ENCODE measurements at regions not wholly inside any gene's neighbourhood (a gene's known extent, or its start where the extent isn't known, plus 50 kb on each side); places are given as distances from the start of the nearest gene placed in this dataset.

DNA sequence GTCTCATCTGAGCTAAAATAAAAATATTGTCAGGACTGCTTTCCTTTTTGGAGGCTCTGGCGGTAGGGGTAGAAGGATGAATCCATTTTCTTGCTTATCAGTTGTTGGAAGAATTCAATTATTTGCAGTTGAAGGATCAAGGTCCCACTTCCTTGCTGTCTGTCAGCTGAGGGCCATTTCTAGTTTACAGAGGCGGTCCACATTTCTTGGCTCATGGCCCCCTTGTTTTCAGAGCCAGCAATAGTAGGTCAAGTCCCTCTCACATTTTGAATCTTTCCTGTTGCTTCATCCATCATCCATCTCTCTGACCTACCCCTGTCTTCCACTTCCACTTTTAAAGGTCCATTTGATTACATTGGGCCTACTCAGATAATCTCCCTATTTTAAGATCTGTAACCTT, 1099.3 kb upstream of the DIAPH2 start:
- Histone ChIP-seq H3K27me3 (ENCODE audit: insufficient read depth, low read length) (no peaks in the 10 kb centered on the region), H3K4me3 (ENCODE audit: low read length in 2 of 2) (no peak overlapping the region), H3K36me3 (ENCODE audit: insufficient read depth, low read length) (no peaks in the 10 kb centered on the region), H3K4me1 (ENCODE audit: insufficient read depth, low read length) (no peaks in the 10 kb centered on the region), H3K27ac (ENCODE audit: low read depth, low read length) (no peak overlapping the region), H3K9me3 (ENCODE audit: control insufficient read depth in 1 of 2, low read length in 2 of 2) (no peaks in the 10 kb centered on the region)
- Mint-ChIP-seq H3K36me3 (no peaks in the 10 kb centered on the region), H3K27me3 (no peaks in the 10 kb centered on the region), H3K9me3 (peaks cover 0 to 2% (median 0%) of the 10 kb centered on the region in 8 donors), H3K4me3 (no peak overlapping the region), H3K4me1 (no peaks in the 10 kb centered on the region), H3K27ac (no peak overlapping the region)
- DNase-seq, result no peak
- ChIA-PET CTCF (ENCODE audit: partially characterized antibody) (no interaction called here), POLR2A (ENCODE audit: partially characterized antibody) (no interaction called here)
- intact Hi-C loops (cut with micrococcal nuclease), result no loop called here

DNA sequence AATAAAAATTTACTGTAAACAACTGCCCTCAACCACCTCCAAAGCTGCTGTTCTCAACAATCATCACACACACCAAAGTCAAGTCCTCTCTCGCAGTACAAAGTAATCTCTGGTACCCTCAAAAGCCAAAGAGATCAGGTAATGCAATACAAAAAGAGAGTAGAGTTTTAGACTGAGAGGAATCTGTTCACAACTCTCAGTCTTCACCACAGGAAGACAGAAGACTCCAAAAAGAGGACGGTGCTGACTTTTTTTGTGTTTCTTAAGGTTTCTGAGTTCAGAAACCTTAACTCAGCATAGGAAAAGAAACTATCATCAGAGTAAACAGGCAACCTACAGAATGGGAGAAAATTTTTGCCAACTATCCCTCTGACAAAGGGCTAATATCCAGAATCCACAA, 1072.3 kb upstream of the DIAPH2 start:
- H3K4me1 Mint-ChIP-seq, result no peaks in the 10 kb centered on the region

DNA sequence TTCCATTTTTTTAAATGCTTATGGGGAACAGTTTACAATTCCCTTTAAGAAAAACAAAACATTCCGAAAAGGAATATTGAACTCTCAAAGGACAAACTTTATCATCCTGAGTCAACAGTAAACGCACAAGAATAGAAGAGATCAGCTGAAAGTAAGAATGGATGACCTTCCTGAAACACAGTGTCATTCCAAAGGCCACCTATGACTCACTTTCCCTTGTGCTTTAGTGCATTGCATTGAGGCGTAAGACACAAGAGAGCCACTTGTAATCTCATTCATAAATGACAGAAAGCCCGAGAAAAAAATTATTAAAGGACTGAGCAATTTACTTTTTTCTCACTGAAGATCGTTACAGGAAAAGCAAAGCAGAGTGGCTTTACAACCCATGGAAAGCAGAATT, 1062.4 kb upstream of the DIAPH2 start:
- no peaks in the 10 kb centered on the region for H3K9me3 ChIP-seq (ENCODE audit: control insufficient read depth in 1 of 2, low read length in 2 of 2)
- H3K36me3 ChIP-seq (ENCODE audit: insufficient read depth, low read length), result no peaks in the 10 kb centered on the region
- ChIA-PET POLR2A (ENCODE audit: partially characterized antibody) (no interaction called here), CTCF (ENCODE audit: partially characterized antibody) (no interaction called here)
- Mint-ChIP-seq H3K4me1 (no peaks in the 10 kb centered on the region), H3K4me3 (no peak overlapping the region), H3K36me3 (no peaks in the 10 kb centered on the region), H3K27ac (no peak overlapping the region), H3K27me3 (no peaks in the 10 kb centered on the region), H3K9me3 (peaks cover 0 to 2% (median 0%) of the 10 kb centered on the region in 8 donors)
- H3K4me1 ChIP-seq (ENCODE audit: insufficient read depth, low read length), result no peaks in the 10 kb centered on the region
- no peak overlapping the region for H3K4me3 ChIP-seq (ENCODE audit: low read length in 2 of 2)
- intact Hi-C loops (cut with micrococcal nuclease), result no loop called here
- DNase-seq, result no peak
- no peak overlapping the region for H3K27ac ChIP-seq (ENCODE audit: low read depth, low read length)
- H3K27me3 ChIP-seq (ENCODE audit: insufficient read depth, low read length), result no peaks in the 10 kb centered on the region

More for the DNA sequence above, 1072.3 kb upstream of the DIAPH2 start:
- Mint-ChIP-seq H3K4me3 (no peak overlapping the region), H3K27me3 (no peaks in the 10 kb centered on the region), H3K36me3 (no peaks in the 10 kb centered on the region), H3K27ac (no peak overlapping the region), H3K9me3 (peaks cover 0 to 7% (median under 1%) of the 10 kb centered on the region in 8 donors)
- intact Hi-C loops (cut with micrococcal nuclease), result no loop called here
- ChIA-PET CTCF (ENCODE audit: partially characterized antibody) (no interaction called here), POLR2A (ENCODE audit: partially characterized antibody) (no interaction called here)
- H3K27me3 ChIP-seq (ENCODE audit: insufficient read depth, low read length), result no peaks in the 10 kb centered on the region
- no peak overlapping the region for H3K4me3 ChIP-seq (ENCODE audit: low read length in 2 of 2)
- H3K36me3 ChIP-seq (ENCODE audit: insufficient read depth, low read length), result no peaks in the 10 kb centered on the region
- no peaks in the 10 kb centered on the region for H3K4me1 ChIP-seq (ENCODE audit: insufficient read depth, low read length)
- no peak for DNase-seq
- H3K9me3 ChIP-seq (ENCODE audit: control insufficient read depth in 1 of 2, low read length in 2 of 2), result no peaks in the 10 kb centered on the region
- H3K27ac ChIP-seq (ENCODE audit: low read depth, low read length), result no peak overlapping the region

DNA sequence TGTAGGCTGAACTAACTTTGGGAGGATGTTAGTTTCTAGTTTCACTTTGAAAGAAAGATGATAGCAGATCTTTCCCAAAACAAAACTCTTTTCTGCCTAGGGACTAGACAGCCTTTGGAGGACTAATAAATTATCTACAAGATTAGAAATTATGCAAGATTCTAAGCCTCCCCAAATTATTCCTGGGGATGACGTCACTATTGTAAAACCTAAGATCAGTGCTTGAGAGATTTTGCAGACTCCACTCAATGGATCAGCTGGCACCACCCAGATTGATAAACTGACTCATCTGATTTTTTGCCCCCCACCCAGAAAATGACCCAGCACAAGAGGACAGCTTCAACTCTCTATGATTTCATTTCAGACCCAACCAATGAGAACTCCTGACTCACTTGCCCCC, 1057.9 kb upstream of the DIAPH2 start:
- Mint-ChIP-seq H3K27me3 (no peaks in the 10 kb centered on the region), H3K4me1 (no peaks in the 10 kb centered on the region), H3K27ac (no peak overlapping the region), H3K36me3 (no peaks in the 10 kb centered on the region), H3K4me3 (no peak overlapping the region), H3K9me3 (peaks cover 0 to 10% (median 4%) of the 10 kb centered on the region in 8 donors)
- ChIA-PET POLR2A (ENCODE audit: partially characterized antibody) (no interaction called here), CTCF (ENCODE audit: partially characterized antibody) (no interaction called here)
- Histone ChIP-seq H3K36me3 (ENCODE audit: insufficient read depth, low read length) (no peaks in the 10 kb centered on the region), H3K27ac (ENCODE audit: low read depth, low read length) (no peak overlapping the region), H3K27me3 (ENCODE audit: insufficient read depth, low read length) (no peaks in the 10 kb centered on the region), H3K4me3 (ENCODE audit: low read length in 2 of 2) (no peak overlapping the region), H3K4me1 (ENCODE audit: insufficient read depth, low read length) (no peaks in the 10 kb centered on the region), H3K9me3 (ENCODE audit: control insufficient read depth in 1 of 2, low read length in 2 of 2) (no peaks in the 10 kb centered on the region)
- no peak for DNase-seq
- intact Hi-C loops (cut with micrococcal nuclease), result no loop called here

DNA sequence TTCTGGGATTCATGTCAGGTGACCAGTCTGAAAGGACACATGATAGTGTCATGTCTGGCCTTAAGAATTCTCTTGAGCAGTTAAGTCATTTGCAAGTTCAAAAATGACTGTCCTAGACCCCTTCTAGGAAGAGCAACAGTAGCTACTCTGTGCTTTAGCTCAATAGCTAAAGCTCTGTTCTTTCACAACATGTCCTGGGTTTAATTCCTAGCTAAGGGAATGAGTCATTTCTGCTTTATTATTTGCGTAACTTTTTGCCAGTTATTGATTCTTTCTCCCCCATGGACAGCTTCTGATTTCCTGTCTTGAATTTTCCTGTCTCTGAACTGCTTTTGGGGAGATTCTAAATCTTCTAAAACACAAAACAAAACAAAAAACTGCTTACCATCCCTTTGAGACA, 1055.8 kb upstream of the DIAPH2 start:
- DNase-seq, result no peak
- H3K27me3 ChIP-seq (ENCODE audit: insufficient read depth, low read length), result no peaks in the 10 kb centered on the region
- H3K4me1 ChIP-seq (ENCODE audit: insufficient read depth, low read length), result no peaks in the 10 kb centered on the region
- Mint-ChIP-seq H3K36me3 (no peaks in the 10 kb centered on the region), H3K27me3 (no peaks in the 10 kb centered on the region), H3K27ac (no peak overlapping the region), H3K9me3 (peaks cover 0 to 14% (median 4%) of the 10 kb centered on the region in 8 donors), H3K4me3 (no peak overlapping the region), H3K4me1 (no peaks in the 10 kb centered on the region)
- no peaks in the 10 kb centered on the region for H3K9me3 ChIP-seq (ENCODE audit: control insufficient read depth in 1 of 2, low read length in 2 of 2)
- ChIA-PET POLR2A (ENCODE audit: partially characterized antibody) (no interaction called here), CTCF (ENCODE audit: partially characterized antibody) (no interaction called here)
- intact Hi-C loops (cut with micrococcal nuclease), result no loop called here
- no peak overlapping the region for H3K4me3 ChIP-seq (ENCODE audit: low read length in 2 of 2)
- no peak overlapping the region for H3K27ac ChIP-seq (ENCODE audit: low read depth, low read length)
- no peaks in the 10 kb centered on the region for H3K36me3 ChIP-seq (ENCODE audit: insufficient read depth, low read length)

DNA sequence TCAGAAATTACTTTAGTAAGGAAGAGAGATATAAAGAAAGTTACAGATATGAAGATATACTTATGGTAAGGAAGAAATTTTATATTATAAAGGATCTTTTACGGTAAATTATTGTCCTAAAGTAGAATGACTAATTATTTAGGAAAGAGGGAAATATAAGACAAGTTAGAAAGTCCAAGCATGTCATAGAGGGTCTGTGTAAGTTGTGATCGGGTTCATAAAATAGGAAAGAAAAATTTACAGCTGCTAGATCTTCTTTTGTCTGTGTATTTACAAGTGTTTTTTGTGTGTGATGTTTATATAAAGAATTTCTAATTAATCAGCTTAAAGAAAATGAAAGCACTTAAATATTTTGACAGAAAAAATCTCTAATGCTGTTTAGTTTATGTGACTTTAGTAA, 1054.9 kb upstream of the DIAPH2 start:
- Histone ChIP-seq H3K9me3 (ENCODE audit: control insufficient read depth in 1 of 2, low read length in 2 of 2) (no peaks in the 10 kb centered on the region), H3K27ac (ENCODE audit: low read depth, low read length) (no peak overlapping the region), H3K4me1 (ENCODE audit: insufficient read depth, low read length) (no peaks in the 10 kb centered on the region), H3K36me3 (ENCODE audit: insufficient read depth, low read length) (no peaks in the 10 kb centered on the region), H3K4me3 (ENCODE audit: low read length in 2 of 2) (no peak overlapping the region), H3K27me3 (ENCODE audit: insufficient read depth, low read length) (no peaks in the 10 kb centered on the region)
- DNase-seq, result no peak
- ChIA-PET POLR2A (ENCODE audit: partially characterized antibody) (no interaction called here), CTCF (ENCODE audit: partially characterized antibody) (no interaction called here)
- H3K4me3 Mint-ChIP-seq, result no peak overlapping the region
- no peak overlapping the region for H3K27ac Mint-ChIP-seq
- peaks cover 0 to 14% (median 4%) of the 10 kb centered on the region in 8 donors for H3K9me3 Mint-ChIP-seq
- H3K27me3 Mint-ChIP-seq, result no peaks in the 10 kb centered on the region
- intact Hi-C loops (cut with micrococcal nuclease), result no loop called here
- H3K4me1 Mint-ChIP-seq, result no peaks in the 10 kb centered on the region
- no peaks in the 10 kb centered on the region for H3K36me3 Mint-ChIP-seq

DNA sequence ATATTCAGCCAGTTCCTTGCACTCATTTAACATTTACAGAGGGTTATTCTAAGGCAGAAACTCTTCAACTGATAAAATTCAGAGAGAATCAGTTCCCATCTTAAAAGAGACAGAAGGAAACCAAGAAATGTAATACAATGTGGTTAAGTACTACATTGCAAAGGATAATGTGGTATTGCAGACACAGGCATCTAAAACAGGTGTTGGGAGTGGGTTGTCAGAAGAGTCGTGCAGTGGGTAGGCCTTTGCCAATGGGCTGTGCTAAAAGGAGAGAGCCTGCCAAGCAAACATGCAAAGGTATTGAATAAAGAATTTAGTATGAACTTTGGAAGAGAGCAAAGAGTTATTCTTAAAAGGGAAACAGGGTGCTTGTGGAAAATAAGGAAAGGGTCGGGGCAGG, 1044.4 kb upstream of the DIAPH2 start:
- Mint-ChIP-seq H3K9me3 (peaks cover 0 to 8% (median 2%) of the 10 kb centered on the region in 8 donors), H3K27ac (no peak overlapping the region), H3K4me1 (no peaks in the 10 kb centered on the region), H3K36me3 (no peaks in the 10 kb centered on the region), H3K4me3 (no peak overlapping the region), H3K27me3 (no peaks in the 10 kb centered on the region)
- no peak overlapping the region for H3K27ac ChIP-seq (ENCODE audit: low read depth, low read length)
- H3K9me3 ChIP-seq (ENCODE audit: control insufficient read depth in 1 of 2, low read length in 2 of 2), result no peaks in the 10 kb centered on the region
- intact Hi-C loops (cut with micrococcal nuclease), result no loop called here
- H3K4me3 ChIP-seq (ENCODE audit: low read length in 2 of 2), result no peak overlapping the region
- no peaks in the 10 kb centered on the region for H3K36me3 ChIP-seq (ENCODE audit: insufficient read depth, low read length)
- POLR2A ChIA-PET (ENCODE audit: partially characterized antibody), result no interaction called here
- CTCF ChIA-PET (ENCODE audit: partially characterized antibody), result no interaction called here
- H3K27me3 ChIP-seq (ENCODE audit: insufficient read depth, low read length), result no peaks in the 10 kb centered on the region
- no peaks in the 10 kb centered on the region for H3K4me1 ChIP-seq (ENCODE audit: insufficient read depth, low read length)
- DNase-seq, result no peak

DNA sequence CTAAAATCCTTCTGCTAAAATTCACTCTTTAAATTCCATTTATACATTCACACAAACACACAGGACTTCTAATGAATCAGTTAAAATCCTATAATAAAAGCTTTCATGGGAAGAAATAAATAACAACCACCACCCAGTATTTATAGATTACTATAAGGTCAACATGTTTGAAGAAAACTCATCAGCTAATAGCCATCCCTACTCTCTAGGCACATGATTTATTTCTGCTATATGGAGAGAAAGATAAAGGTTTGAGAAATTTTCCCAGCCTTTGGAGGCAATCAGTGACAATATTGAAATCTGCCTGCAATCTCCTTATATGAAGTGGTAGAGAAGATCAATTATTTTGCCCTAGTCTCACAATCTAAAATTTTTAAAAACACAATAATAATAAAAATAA, 1038.9 kb upstream of the DIAPH2 start:
- Mint-ChIP-seq H3K27ac (no peak overlapping the region), H3K4me1 (no peaks in the 10 kb centered on the region), H3K9me3 (peaks cover 0 to 4% (median under 1%) of the 10 kb centered on the region in 8 donors), H3K36me3 (no peaks in the 10 kb centered on the region), H3K4me3 (no peak overlapping the region), H3K27me3 (no peaks in the 10 kb centered on the region)
- intact Hi-C loops (cut with micrococcal nuclease), result no loop called here
- Histone ChIP-seq H3K36me3 (ENCODE audit: insufficient read depth, low read length) (no peaks in the 10 kb centered on the region), H3K27me3 (ENCODE audit: insufficient read depth, low read length) (no peaks in the 10 kb centered on the region), H3K4me1 (ENCODE audit: insufficient read depth, low read length) (no peaks in the 10 kb centered on the region), H3K9me3 (ENCODE audit: control insufficient read depth in 1 of 2, low read length in 2 of 2) (no peaks in the 10 kb centered on the region), H3K27ac (ENCODE audit: low read depth, low read length) (no peak overlapping the region), H3K4me3 (ENCODE audit: low read length in 2 of 2) (no peak overlapping the region)
- POLR2A ChIA-PET (ENCODE audit: partially characterized antibody), result no interaction called here
- DNase-seq, result no peak
- CTCF ChIA-PET (ENCODE audit: partially characterized antibody), result no interaction called here
